CD14-positive monocyte (primary cell): ENCODE measurements at regions not wholly inside any gene's neighbourhood (a gene's known extent, or its start where the extent isn't known, plus 50 kb on each side); places are given as distances from the start of the nearest gene placed in this dataset.

ENCODE experiments used
- DNase-seq, 3 donors: peaks; one replicate each; pipeline ENCODE4 v3.0.0-alpha.2; 2011 to 2022
- H2AFZ ChIP-seq: 2 replicates; pipeline ENCODE4 v1.6.0; 2012; ENCODE audit warnings: mild to moderate bottlenecking, low read depth, low read length, inconsistent platforms; ENCODE audit not compliant: insufficient read depth, poor library complexity, severe bottlenecking
- H3K27ac ChIP-seq, 2 donors: 1 replicate in 1 of 2; 2 replicates in 1 of 2; pipeline ENCODE4 v1.5.1; 2012 to 2013; ENCODE audit warnings: low read length in 2 of 2, control low read depth in 1 of 2, inconsistent platforms in 1 of 2, low read depth in 1 of 2, mild to moderate bottlenecking in 1 of 2
- H3K27me3 ChIP-seq, 2 donors: one replicate each; pipeline versions ENCODE4 v1.6.0 to v1.6.1; 2011 to 2013; ENCODE audit warnings: low read length in 2 of 2; ENCODE audit not compliant: control insufficient read depth in 2 of 2, insufficient read depth in 2 of 2
- H3K36me3 ChIP-seq, 2 donors: replicated peaks in 1 of 2; 1 replicate in 1 of 2; 2 replicates in 1 of 2; pipeline versions ENCODE4 v1.5.1 to v1.6.1; 2012 to 2013; ENCODE audit warnings: low read length in 2 of 2, control low read depth in 1 of 2, inconsistent platforms in 1 of 2, mild to moderate bottlenecking in 1 of 2; ENCODE audit not compliant: insufficient read depth in 2 of 2, control insufficient read depth in 1 of 2
- H3K4me1 ChIP-seq, 2 donors: 1 replicate in 1 of 2; 2 replicates in 1 of 2; pipeline versions ENCODE4 v1.5.1 to v1.6.1; 2012 to 2013; ENCODE audit warnings: low read length in 2 of 2, control low read depth in 1 of 2, inconsistent platforms in 1 of 2, mild to moderate bottlenecking in 1 of 2, moderate library complexity in 1 of 2; ENCODE audit not compliant: insufficient read depth in 2 of 2, control insufficient read depth in 1 of 2
- H3K4me2 ChIP-seq: replicated peaks from 2 replicates; pipeline ENCODE3; 2012; ENCODE audit warnings: low read length, moderate library complexity, mild to moderate bottlenecking; ENCODE audit not compliant: poor library complexity, severe bottlenecking; ENCODE audit errors: extremely low read depth
- H3K4me3 ChIP-seq, 3 experiments: fragments of 200-600 bp in 1 of 3; sonication (generic) in 1 of 3; replicated peaks in 1 of 3; 1 replicate in 2 of 3; 2 replicates in 1 of 3; pipeline ENCODE4 v1.5.1; 2011 to 2013; ENCODE audit warnings: low read length in 3 of 3, mild to moderate bottlenecking in 3 of 3, control low read depth in 2 of 3, low read depth in 2 of 3, inconsistent platforms in 1 of 3, moderate library complexity in 1 of 3
- H3K79me2 ChIP-seq: 2 replicates; pipeline ENCODE4 v1.6.0; 2012; ENCODE audit warnings: mild to moderate bottlenecking, control low read depth, inconsistent platforms, low read length, moderate library complexity; ENCODE audit not compliant: insufficient read depth
- H3K9ac ChIP-seq: 2 replicates; pipeline ENCODE4 v1.6.0; 2017; ENCODE audit warnings: low read length, mild to moderate bottlenecking; ENCODE audit not compliant: insufficient read depth, poor library complexity, severe bottlenecking
- H3K9me3 ChIP-seq, 2 donors: replicated peaks in 1 of 2; 1 replicate in 1 of 2; 2 replicates in 1 of 2; pipeline versions ENCODE4 v1.5.1 to v1.6.1; 2012 to 2013; ENCODE audit warnings: low read length in 2 of 2, control low read depth in 1 of 2; ENCODE audit not compliant: control insufficient read depth in 1 of 2, insufficient read depth in 1 of 2
- H4K20me1 ChIP-seq: 2 replicates; pipeline ENCODE4 v1.6.0; 2012; ENCODE audit warnings: mild to moderate bottlenecking, low read length, control low read depth, moderate library complexity; ENCODE audit not compliant: insufficient read depth
- H3K27ac Mint-ChIP-seq, 7 donors: one replicate each; pipeline ENCODE4 v1.8.0; 2020; ENCODE audit warnings: mild to moderate bottlenecking in 7 of 7, mixed read lengths in 7 of 7, moderate library complexity in 6 of 7, inconsistent platforms in 2 of 7
- H3K27me3 Mint-ChIP-seq, 3 donors: one replicate each; pipeline ENCODE4 v1.8.0; 2021 to 2022; ENCODE audit warnings: low read depth in 3 of 3, mild to moderate bottlenecking in 3 of 3, mixed read lengths in 3 of 3, moderate library complexity in 3 of 3, inconsistent platforms in 1 of 3
- H3K36me3 Mint-ChIP-seq, 2 donors: one replicate each; pipeline ENCODE4 v1.8.0; 2020; ENCODE audit warnings: mixed read lengths in 2 of 2, inconsistent platforms in 1 of 2, mild to moderate bottlenecking in 1 of 2
- H3K4me1 Mint-ChIP-seq: one replicate; pipeline ENCODE4 v1.8.0; 2020; ENCODE audit warnings: mild to moderate bottlenecking, mixed read lengths
- H3K4me3 Mint-ChIP-seq, 2 donors: one replicate each; pipeline ENCODE4 v1.8.0; 2020; ENCODE audit warnings: mild to moderate bottlenecking in 2 of 2, mixed read lengths in 2 of 2, moderate library complexity in 1 of 2
- H3K9me3 Mint-ChIP-seq, 7 donors: one replicate each; pipeline ENCODE4 v1.8.0; 2020 to 2022; ENCODE audit warnings: mixed read lengths in 7 of 7, mild to moderate bottlenecking in 6 of 7, moderate library complexity in 6 of 7, inconsistent platforms in 2 of 7
- CTCF ChIP-seq: fragments of 200-600 bp; IDR thresholded peaks from one replicate; pipeline ENCODE4 v1.8.0; 2022; ENCODE audit warnings: antibody characterized with exemption, mild to moderate bottlenecking
- WGBS: methylation state at CpG from one replicate; pipeline ENCODE4 v1.1.5; 2013; ENCODE audit warnings: missing lambda C conversion rate; ENCODE audit not compliant: insufficient coverage; 5-methylcytosine and 5-hydroxymethylcytosine counted together
- intact Hi-C, 2 donors: fragments of 100-400 bp; cut with micrococcal nuclease; formaldehyde crosslinking; loops; one replicate each; pipeline versions ENCODE4 v1.15.0 to v1.15.1; 2023

GRCh38 chrX:51825436-51825835 lies 68.0 kb upstream of the MAGED1 start:
- Histone ChIP-seq H2AFZ (no peak overlapping the region), H3K27ac (no peak overlapping the region), H3K4me1 (no peaks in the 10 kb centered on the region), H4K20me1 (no peaks in the 10 kb centered on the region), H3K4me3 (no peak overlapping the region), H3K27me3 (no peaks in the 10 kb centered on the region), H3K36me3 (no peaks in the 10 kb centered on the region), H3K79me2 (no peaks in the 10 kb centered on the region), H3K4me2 (no peak overlapping the region), H3K9ac (no peak overlapping the region), H3K9me3 (no peaks in the 10 kb centered on the region)
- Mint-ChIP-seq H3K4me1 (peaks cover 11% of the 10 kb centered on the region), H3K36me3 (no peaks in the 10 kb centered on the region), H3K27ac (no peak overlapping the region), H3K4me3 (no peak overlapping the region), H3K27me3 (peaks cover 0 to 2% (median 0%) of the 10 kb centered on the region in 3 donors), H3K9me3 (peaks cover 0 to 1% (median 0%) of the 10 kb centered on the region in 7 donors)
- DNase-seq = no peak
- no peak for TF ChIP-seq CTCF
- intact Hi-C loops = no loop called here
- no CpG with 5 or more reads among the region's 3 CpGs for WGBS

DNA sequence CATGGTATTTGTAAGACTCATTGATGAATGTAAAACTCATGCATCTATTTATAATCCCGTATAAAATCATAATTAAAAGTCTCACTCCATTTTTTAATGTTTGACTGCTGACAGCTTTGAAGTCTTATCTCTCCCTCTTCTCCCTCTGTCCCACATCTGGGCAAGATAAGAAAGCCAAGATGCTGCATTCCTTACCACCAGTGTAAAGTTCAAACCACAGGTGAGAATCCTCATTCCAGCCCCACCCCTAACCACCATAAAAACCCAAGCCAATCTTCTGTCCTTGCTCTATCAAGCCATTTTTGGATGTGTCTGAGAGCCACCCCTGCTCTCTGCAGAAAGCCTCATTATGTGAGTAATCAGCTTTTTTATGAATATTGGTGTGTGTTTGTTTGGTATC lies 59.3 kb upstream of the MAGED1 start:
- H3K27me3 ChIP-seq = no peaks in the 10 kb centered on the region
- no peak for DNase-seq
- H3K27ac ChIP-seq = no peak overlapping the region
- H3K9me3 ChIP-seq = no peaks in the 10 kb centered on the region
- no peak overlapping the region for H3K4me3 ChIP-seq
- no peaks in the 10 kb centered on the region for H3K79me2 ChIP-seq
- TF ChIP-seq CTCF = no peak
- no peak overlapping the region for H3K4me2 ChIP-seq
- H3K4me1 ChIP-seq = no peaks in the 10 kb centered on the region
- H3K27me3 Mint-ChIP-seq = peaks cover 0 to 2% (median 0%) of the 10 kb centered on the region in 3 donors
- WGBS = no CpG with 5 or more reads among the region's 1 CpG
- H3K9me3 Mint-ChIP-seq = peaks cover 0 to 2% (median 0%) of the 10 kb centered on the region in 7 donors
- intact Hi-C loops = no loop called here
- H3K4me3 Mint-ChIP-seq = no peak overlapping the region
- H2AFZ ChIP-seq = no peak overlapping the region
- H3K36me3 Mint-ChIP-seq = peaks cover 0 to 6% of the 10 kb centered on the region in 2 donors
- H3K4me1 Mint-ChIP-seq = no peaks in the 10 kb centered on the region
- H3K36me3 ChIP-seq = no peaks in the 10 kb centered on the region
- H3K9ac ChIP-seq = no peak overlapping the region
- H4K20me1 ChIP-seq = no peaks in the 10 kb centered on the region
- no peak overlapping the region for H3K27ac Mint-ChIP-seq
